GM19025 (cell line): ENCODE measurements at regions not wholly inside any gene's neighbourhood (a gene's known extent, or its start where the extent isn't known, plus 50 kb on each side); places are given as distances from the start of the nearest gene placed in this dataset.

ENCODE experiments used
- ATAC-seq: cut with Tn5 transposase; IDR thresholded peaks from one replicate; pipeline ENCODE4 v1.9.1; 2021; ENCODE audit warnings: mild to moderate bottlenecking, low read depth, moderate library complexity; ENCODE audit not compliant: unreplicated experiment

DNA sequence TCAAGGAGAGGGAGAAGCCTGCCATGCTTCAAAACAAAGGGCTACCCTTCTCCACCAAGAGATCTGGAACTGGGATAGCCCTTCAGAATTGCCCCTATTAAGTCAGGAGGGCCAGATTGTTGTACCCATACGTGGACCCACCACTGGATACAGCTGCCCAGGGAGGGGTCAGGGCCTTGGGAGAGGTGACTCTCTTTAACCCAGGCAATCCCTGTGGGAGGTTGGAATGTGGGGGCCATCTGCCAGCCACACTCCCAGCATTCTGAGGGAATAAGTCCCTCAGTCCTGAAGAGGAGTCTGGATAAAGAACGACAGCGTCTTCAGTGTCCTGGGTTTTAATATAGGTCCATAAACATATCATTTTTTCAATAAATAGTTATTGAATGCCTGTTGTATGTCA lies 588.2 kb upstream of the TENM4 start:
- ATAC-seq, result no peak

DNA sequence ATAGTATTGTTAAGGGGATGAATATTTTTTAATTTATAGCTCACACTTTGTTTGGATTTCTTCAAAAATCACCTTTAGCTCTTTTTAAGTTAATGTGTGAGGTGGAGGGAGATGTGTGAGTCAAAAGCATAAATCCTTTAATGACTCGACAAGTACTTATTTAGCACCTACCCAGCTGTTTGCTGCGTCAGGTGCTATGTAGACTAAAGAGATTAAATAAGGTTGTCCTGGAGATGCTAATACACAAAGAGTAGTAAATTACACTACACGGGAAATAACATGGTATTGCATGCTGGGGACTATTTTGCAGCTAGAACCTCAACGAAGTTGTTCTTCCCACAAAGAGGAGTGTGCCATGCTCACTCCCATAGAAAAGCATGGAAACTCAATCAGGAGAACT lies 583.3 kb upstream of the TENM4 start:
- peak; percentile 52 for ATAC-seq

- no peak for ATAC-seq
These were observed 582.6 kb upstream of the TENM4 start for GRCh38 chr11:80023386-80023785.

DNA sequence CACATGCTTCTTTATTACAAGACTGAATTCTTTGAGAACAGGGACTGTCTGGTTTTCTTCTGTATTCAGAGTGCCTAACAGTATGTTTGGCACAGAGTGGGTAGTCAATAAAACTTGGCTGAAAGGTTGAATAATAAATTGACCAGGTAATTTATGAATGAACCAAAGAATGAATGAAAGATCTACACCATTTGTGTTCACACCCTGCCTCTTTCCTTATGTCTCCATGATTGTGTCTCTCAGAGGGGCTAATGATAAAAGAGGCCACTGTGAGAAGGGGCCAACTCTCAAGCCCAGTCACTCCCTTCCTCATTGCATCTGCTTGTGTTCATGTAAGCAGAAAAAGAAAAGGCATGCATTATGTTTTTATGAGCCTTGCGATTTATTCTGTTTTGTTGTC lies 569.7 kb upstream of the TENM4 start:
- no peak for ATAC-seq

- no peak for ATAC-seq
These were observed 568.3 kb upstream of the TENM4 start for GRCh38 chr11:80009081-80009480.

GRCh38 chr11:80007616-80008015 lies 566.8 kb upstream of the TENM4 start:
- no peak for ATAC-seq

DNA sequence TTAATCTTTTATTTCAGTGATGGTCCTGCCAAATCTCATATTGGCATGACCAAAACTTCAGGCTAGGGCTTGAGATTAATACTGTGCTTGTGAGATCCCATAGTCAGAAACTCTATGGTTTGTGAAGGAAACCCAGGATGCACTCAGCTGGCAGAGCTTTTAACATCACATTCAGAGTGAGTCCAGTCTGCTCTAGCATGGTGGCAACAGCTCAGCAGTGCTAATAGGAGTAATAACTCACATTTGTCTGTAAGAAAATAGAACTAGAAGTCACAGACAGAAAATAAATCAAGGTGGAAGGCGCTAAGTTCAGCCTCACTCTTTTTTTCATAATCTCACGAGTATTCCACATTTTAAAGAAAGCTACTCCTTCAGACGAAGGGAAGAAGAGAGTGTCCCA lies 549.3 kb upstream of the TENM4 start:
- ATAC-seq, result no peak

GRCh38 chr11:79982185-79982584 lies 541.4 kb upstream of the TENM4 start:
- ATAC-seq, result no peak

- ATAC-seq, result no peak
These were observed 540.1 kb upstream of the TENM4 start for GRCh38 chr11:79980916-79981315.

GRCh38 chr11:79973721-79974617 lies 533.1 kb upstream of the TENM4 start:
- ATAC-seq, result no peak

DNA sequence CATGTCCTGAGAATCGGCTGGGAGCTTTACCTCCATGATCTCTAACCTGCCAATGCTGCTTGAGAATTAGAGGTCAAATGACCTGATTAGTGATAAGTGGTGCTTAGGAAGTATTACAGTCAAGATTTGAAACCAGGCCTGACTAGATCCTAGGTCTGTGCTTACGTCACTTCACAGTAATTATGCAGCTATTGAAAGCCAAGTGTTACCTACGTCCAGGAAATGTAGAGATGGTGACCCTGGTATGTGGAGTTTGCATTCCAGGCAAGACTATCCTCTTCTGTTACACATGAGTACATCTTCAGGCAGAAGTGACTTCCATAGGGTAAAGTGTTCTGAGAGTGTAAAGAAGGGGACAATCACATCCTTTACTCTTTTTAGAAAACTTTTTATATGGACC lies 530.4 kb upstream of the TENM4 start:
- no peak for ATAC-seq

GRCh38 chr11:79966592-79966991 lies 525.8 kb upstream of the TENM4 start:
- no peak for ATAC-seq

DNA sequence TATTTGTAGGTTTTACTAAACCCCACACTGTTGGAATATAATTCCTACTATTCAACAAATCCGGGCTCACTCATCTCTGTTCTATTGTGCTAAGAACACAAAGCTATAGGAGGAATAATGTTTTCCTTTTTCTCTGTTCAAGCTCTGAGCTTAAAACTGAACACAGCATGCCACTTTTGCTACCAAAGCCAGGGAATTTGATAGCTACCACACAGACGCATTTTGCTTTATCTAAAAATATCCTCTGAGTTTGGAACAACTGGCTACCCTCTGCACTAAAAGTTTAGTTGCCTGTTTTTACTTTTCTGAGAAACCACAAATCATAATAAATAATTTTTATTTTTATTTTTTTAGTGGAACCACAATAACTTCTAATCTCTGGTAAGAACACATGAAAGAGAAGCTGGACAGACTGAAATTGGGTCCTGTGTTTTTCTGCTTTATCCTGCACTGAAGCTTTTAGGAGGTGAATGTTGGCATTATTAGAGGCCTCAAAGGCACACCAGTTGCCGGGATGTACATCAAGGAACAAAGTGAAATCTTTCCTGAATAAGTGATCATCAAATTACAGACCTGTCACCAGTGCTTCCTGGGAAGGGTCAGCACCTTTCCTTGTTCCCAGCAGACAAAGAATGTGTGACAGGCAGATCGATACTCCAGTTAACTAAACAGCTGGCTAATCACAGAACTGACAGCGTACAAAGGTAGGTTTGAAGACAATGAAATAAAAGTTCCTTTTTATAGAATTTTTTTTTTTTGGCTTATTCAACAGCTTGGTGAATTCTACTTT lies 523.2 kb upstream of the TENM4 start:
- ATAC-seq, result no peak

- ATAC-seq, result no peak
These were observed 519.6 kb upstream of the TENM4 start for GRCh38 chr11:79960461-79960860.

DNA sequence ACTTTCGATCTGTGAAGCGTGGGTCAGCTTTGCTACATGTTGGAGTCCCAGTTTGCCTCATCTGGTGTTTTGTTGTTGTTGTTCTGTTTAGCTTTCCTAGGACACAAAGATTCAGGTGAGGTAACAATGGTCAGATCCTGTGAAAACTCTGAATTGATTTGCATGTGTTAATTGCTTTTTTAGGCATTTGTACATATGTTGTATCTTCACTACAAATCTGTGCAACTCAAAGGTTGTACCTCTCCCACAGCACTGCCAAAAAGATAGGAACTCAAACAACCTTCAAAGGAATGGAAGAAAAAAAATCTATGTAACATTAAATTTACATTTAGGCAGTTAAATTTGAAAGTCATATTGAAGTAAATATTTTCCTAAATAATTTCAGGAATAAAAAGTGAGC lies 518.5 kb upstream of the TENM4 start:
- no peak for ATAC-seq

GRCh38 chr11:79957702-79958101 lies 516.9 kb upstream of the TENM4 start:
- ATAC-seq, result no peak

- ATAC-seq, result no peak
These were observed 515.2 kb upstream of the TENM4 start for GRCh38 chr11:79956061-79956460.

GRCh38 chr11:79953629-79954028 lies 512.8 kb upstream of the TENM4 start:
- no peak for ATAC-seq

GRCh38 chr11:79950741-79951140 lies 509.9 kb upstream of the TENM4 start:
- ATAC-seq, result no peak

DNA sequence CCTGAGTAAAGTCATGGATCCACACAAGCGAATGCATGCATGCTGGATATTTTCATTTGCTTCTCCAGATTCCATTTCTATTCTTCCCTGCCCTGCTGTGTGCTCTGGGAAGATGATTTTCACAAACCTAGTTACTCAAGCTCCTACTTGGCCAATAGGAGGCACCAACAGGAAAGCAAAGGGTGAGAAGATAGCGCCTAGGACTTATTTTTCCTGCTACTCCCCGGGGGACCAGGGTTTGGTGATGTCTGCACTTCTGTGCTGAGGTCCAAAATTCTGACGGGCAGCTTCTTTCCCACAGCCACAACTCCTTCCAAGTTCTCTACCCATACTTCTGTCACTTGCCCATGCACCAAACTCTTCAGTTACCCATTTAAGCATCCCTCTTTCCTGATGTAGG lies 509.3 kb upstream of the TENM4 start:
- ATAC-seq, result no peak

DNA sequence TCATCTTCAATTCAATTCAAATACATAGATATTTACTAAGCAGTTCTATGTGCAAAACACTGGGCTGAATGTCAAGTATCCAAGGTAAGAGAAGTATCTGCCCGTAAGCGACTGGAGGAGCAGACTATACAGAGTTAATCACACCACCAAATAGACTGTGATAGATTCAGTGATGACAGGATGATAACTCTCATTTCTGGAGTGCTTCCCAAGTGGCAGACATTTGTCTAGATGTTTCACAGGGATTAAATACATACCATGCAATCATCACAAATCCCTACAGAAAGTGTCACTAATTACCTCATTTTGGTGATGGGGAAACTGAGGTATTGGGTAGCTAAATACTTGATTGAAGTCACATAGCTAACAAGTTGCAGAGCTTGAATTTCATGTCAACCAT lies 508.7 kb upstream of the TENM4 start:
- ATAC-seq, result no peak

GRCh38 chr11:79942646-79943045 lies 501.8 kb upstream of the TENM4 start:
- ATAC-seq, result no peak
